ENCODE measurements at regions not wholly inside any gene's neighbourhood (a gene's known extent, or its start where the extent isn't known, plus 50 kb on each side); places are given as distances from the start of the nearest gene placed in this dataset.

DNA sequence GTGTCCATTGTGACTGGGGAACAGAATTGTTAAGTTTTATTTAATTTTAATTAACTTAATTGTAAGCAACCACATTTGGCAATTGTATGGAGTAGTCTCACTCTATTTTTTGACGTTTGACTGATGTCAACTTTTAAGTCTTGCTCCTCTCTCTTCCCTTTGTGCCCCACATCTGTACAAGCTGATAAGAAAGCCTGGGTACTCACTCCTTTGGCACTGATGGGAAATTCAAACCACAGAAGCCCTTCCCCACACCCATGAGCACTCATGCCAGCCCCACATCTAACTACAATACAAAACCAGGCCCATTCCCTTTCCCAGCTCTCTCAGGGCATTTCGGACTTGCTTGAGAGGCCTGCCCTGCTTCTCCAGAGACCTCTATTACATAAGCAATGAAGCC lies 451.5 kb upstream of the KIF2A start:
- TF ChIP-seq, protein P1, sequence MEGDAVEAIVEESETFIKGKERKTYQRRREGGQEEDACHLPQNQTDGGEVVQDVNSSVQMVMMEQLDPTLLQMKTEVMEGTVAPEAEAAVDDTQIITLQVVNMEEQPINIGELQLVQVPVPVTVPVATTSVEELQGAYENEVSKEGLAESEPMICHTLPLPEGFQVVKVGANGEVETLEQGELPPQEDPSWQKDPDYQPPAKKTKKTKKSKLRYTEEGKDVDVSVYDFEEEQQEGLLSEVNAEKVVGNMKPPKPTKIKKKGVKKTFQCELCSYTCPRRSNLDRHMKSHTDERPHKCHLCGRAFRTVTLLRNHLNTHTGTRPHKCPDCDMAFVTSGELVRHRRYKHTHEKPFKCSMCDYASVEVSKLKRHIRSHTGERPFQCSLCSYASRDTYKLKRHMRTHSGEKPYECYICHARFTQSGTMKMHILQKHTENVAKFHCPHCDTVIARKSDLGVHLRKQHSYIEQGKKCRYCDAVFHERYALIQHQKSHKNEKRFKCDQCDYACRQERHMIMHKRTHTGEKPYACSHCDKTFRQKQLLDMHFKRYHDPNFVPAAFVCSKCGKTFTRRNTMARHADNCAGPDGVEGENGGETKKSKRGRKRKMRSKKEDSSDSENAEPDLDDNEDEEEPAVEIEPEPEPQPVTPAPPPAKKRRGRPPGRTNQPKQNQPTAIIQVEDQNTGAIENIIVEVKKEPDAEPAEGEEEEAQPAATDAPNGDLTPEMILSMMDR (IDR thresholded peaks at IDR 0.05): no peak
- no peak for TF ChIP-seq POLR2A (IDR thresholded peaks at IDR 0.05)

Measured in body of pancreas (tissue), 4 donors.